Lung (tissue), 11 donors: ENCODE measurements at regions not wholly inside any gene's neighbourhood (a gene's known extent, or its start where the extent isn't known, plus 50 kb on each side); places are given as distances from the start of the nearest gene placed in this dataset.

Source experiments
- ATAC-seq: fragments of 200-7000 bp; cut with Tn5 transposase; one replicate; pipeline ENCODE4 v1.9.1; 2020; ENCODE audit warnings: moderate number of reproducible peaks; ENCODE audit not compliant: insufficient read depth, low FRiP score
- DNase-seq, 3 donors: peaks; one replicate each; pipeline ENCODE4 v3.0.0-alpha.2; 2013 to 2017
- H3K27ac ChIP-seq, 2 donors: one replicate each; pipeline ENCODE4 v1.5.1; 2013; ENCODE audit warnings: mild to moderate bottlenecking in 2 of 2, moderate library complexity in 2 of 2, control low read depth in 1 of 2, inconsistent platforms in 1 of 2, low read depth in 1 of 2, low read length in 1 of 2
- H3K27me3 ChIP-seq, 3 donors: one replicate each; pipeline ENCODE4 v1.5.1; 2013; ENCODE audit warnings: low read length in 2 of 3; ENCODE audit not compliant: control insufficient read depth in 3 of 3, insufficient read depth in 3 of 3
- H3K36me3 ChIP-seq, 4 donors: one replicate each; pipeline ENCODE4 v1.5.1; 2013; ENCODE audit warnings: low read length in 4 of 4, mild to moderate bottlenecking in 1 of 4, moderate library complexity in 1 of 4; ENCODE audit not compliant: control insufficient read depth in 4 of 4, insufficient read depth in 4 of 4
- H3K4me1 ChIP-seq, 5 donors: one replicate each; pipeline ENCODE4 v1.5.1; 2013; ENCODE audit warnings: low read length in 5 of 5, mild to moderate bottlenecking in 2 of 5, moderate library complexity in 1 of 5; ENCODE audit not compliant: control insufficient read depth in 5 of 5, insufficient read depth in 5 of 5
- H3K4me3 ChIP-seq: one replicate; pipeline ENCODE4 v1.5.1; 2013; ENCODE audit warnings: mild to moderate bottlenecking, control low read depth, moderate library complexity
- H3K9ac ChIP-seq, 2 donors: one replicate each; pipeline ENCODE4 v1.5.1; 2013; ENCODE audit warnings: low read length in 2 of 2, control low read depth in 1 of 2; ENCODE audit not compliant: insufficient read depth in 1 of 2
- H3K9me3 ChIP-seq, 4 donors: one replicate each; pipeline ENCODE4 v1.5.1; 2013; ENCODE audit warnings: low read length in 3 of 4, mild to moderate bottlenecking in 1 of 4, moderate library complexity in 1 of 4; ENCODE audit not compliant: control insufficient read depth in 4 of 4, insufficient read depth in 3 of 4
- WGBS, 2 donors: extraction: QIAGEN DNeasy Blood & Tissue Kit; methylation state at CpG; one replicate each; pipeline ENCODE4 v1.1.7; 2013; 5-methylcytosine and 5-hydroxymethylcytosine counted together
- TF ChIP-seq, protein P1 (sequence below): IDR thresholded peaks from 2 replicates; pipeline ENCODE4 v1.5.1; 2012; ENCODE audit warnings: mild to moderate bottlenecking; ENCODE audit errors: control extremely low read depth, extremely low read depth
- donor health status: control.
- donor health status: control.
- donor health status: Bipolar disorder and iron deficiency.
- donor health status: healthy.
- donor health status: DM: yes; HTN: yes; CAD: no.

DNA sequence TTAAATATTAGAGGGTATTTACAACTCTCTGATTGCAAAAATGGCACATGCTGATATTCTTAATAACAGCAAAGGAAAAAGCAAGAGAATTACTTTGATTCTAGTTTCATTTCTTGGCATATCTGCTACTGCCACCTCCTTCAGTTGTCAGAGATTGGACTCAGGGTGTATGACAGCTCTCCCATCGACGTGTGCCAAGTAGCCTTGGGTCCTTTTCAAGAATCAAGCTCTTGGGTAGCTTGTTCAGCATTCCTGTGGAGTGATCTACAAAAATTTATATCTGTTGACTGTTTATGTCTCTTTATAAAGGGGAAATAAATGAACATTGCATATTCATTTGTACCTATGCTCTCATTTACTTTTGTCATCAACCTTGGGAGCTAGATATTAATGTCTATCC, 315.6 kb downstream of the PRR16 start:
- no peaks in the 10 kb centered on the region for H3K27me3 ChIP-seq
- no peak overlapping the region for H3K4me3 ChIP-seq
- no peak for ATAC-seq
- no peak overlapping the region for H3K27ac ChIP-seq
- peaks cover 0 to 15% (median 0%) of the 10 kb centered on the region in 5 donors for H3K4me1 ChIP-seq
- H3K9ac ChIP-seq: peak overlapping the region in 1 of 2 donors; percentile 67
- peak in 2 of 3 donors; percentile 65 to 72 for DNase-seq
- no peaks in the 10 kb centered on the region for H3K36me3 ChIP-seq
- TF ChIP-seq, protein P1, sequence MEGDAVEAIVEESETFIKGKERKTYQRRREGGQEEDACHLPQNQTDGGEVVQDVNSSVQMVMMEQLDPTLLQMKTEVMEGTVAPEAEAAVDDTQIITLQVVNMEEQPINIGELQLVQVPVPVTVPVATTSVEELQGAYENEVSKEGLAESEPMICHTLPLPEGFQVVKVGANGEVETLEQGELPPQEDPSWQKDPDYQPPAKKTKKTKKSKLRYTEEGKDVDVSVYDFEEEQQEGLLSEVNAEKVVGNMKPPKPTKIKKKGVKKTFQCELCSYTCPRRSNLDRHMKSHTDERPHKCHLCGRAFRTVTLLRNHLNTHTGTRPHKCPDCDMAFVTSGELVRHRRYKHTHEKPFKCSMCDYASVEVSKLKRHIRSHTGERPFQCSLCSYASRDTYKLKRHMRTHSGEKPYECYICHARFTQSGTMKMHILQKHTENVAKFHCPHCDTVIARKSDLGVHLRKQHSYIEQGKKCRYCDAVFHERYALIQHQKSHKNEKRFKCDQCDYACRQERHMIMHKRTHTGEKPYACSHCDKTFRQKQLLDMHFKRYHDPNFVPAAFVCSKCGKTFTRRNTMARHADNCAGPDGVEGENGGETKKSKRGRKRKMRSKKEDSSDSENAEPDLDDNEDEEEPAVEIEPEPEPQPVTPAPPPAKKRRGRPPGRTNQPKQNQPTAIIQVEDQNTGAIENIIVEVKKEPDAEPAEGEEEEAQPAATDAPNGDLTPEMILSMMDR: no peak
- 37 to 42% methylated on average over 2 of the region's 2 CpGs for WGBS, 2 donors
- no peaks in the 10 kb centered on the region for H3K9me3 ChIP-seq

DNA sequence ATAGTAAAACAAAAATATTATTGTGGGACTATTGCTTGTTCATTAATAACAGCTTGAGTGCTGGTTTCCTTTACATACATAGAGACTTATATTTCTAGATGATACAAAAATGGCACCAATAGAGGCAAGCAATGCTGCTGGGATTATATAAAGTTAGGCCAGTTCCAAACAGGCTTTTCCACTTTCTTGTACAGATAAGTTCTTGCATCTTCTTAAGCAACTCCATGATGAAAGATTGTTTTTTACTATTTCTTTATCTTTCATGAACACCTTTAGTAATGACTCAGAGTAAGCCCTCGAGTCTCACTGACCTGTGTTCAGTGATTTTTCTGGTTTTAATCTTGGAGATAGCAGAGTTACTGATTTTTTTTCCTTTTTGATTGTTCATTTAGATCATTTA, 324.4 kb downstream of the PRR16 start:
- H3K9ac ChIP-seq: no peak overlapping the region
- H3K4me1 ChIP-seq: peaks cover 0 to 5% (median 0%) of the 10 kb centered on the region in 5 donors
- H3K27ac ChIP-seq: no peak overlapping the region
- no peaks in the 10 kb centered on the region for H3K36me3 ChIP-seq
- H3K27me3 ChIP-seq: no peaks in the 10 kb centered on the region
- no peak for ATAC-seq
- no peaks in the 10 kb centered on the region for H3K9me3 ChIP-seq
- DNase-seq: no peak
- H3K4me3 ChIP-seq: no peak overlapping the region
- TF ChIP-seq, protein P1: no peak
- WGBS, 2 donors: 51 to 69% methylated on average over 1 of the region's 1 CpG

DNA sequence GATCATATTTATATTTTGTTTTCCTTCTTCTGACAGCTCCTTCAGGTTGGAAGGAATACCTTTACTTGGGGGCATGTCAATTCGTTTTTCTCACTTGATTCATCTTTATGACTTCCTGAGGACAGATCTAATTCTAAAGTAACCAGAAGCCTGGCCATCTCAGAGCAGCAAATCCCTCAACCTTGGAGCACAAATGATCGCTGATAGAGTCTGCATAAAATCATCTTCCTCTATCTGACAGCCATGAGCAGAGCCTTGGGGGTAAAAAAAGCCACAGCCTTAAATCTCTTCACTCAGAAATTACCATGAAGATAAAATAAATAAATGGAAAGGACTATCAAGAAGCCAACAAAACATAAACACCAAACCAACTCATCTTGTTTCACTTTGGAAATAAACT, 325.8 kb downstream of the PRR16 start:
- no peak overlapping the region for H3K27ac ChIP-seq
- no peaks in the 10 kb centered on the region for H3K36me3 ChIP-seq
- DNase-seq (no peak), ATAC-seq (no peak)
- H3K9ac ChIP-seq: no peak overlapping the region
- H3K27me3 ChIP-seq: no peaks in the 10 kb centered on the region
- TF ChIP-seq, protein P1: no peak
- no peaks in the 10 kb centered on the region for H3K9me3 ChIP-seq
- H3K4me3 ChIP-seq: no peak overlapping the region
- WGBS, 2 donors: 37 to 50% methylated on average over 2 of the region's 2 CpGs
- H3K4me1 ChIP-seq: peaks cover 0 to 5% (median 0%) of the 10 kb centered on the region in 5 donors

DNA sequence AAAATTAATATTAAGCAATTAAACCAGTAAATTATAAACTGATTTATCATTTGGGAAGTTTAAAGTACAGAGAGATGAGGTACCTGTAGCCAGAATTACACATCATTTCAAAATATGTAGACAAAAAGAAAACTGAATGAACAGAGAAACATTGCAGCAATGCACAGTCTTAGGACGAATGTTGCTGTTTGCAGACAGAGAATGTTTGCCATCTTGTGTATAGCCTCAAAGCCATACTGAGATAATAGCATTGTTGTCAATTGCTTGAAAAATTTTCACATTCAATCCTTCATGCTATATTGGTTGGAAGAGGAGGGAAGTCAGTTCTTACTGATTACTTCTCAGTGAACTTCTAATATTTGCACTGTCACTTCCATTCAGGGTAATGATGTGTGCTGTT, 326.2 kb downstream of the PRR16 start:
- H3K4me1 ChIP-seq: peaks cover 0 to 5% (median 0%) of the 10 kb centered on the region in 5 donors
- H3K27me3 ChIP-seq: no peaks in the 10 kb centered on the region
- H3K36me3 ChIP-seq: no peaks in the 10 kb centered on the region
- DNase-seq (no peak), ATAC-seq (no peak)
- TF ChIP-seq, protein P1: no peak
- H3K4me3 ChIP-seq: no peak overlapping the region
- H3K27ac ChIP-seq: no peak overlapping the region
- no peaks in the 10 kb centered on the region for H3K9me3 ChIP-seq
- WGBS, 2 donors: 70 to 78% methylated on average over 1 of the region's 1 CpG
- no peak overlapping the region for H3K9ac ChIP-seq
